Activated CD4-positive, alpha-beta T cell treated with anti-CD3 and anti-CD28 coated beads, Interleukin-2, amount 10 ng/mL, durations not matched to agents 24 days and 14 days (primary cell): ENCODE measurements at regions not wholly inside any gene's neighbourhood (a gene's known extent, or its start where the extent isn't known, plus 50 kb on each side); places are given as distances from the start of the nearest gene placed in this dataset.

Experiments used
- DNase-seq: peaks from one replicate; pipeline ENCODE4 v3.0.0; 2022
- H3K27ac Mint-ChIP-seq: one replicate; pipeline ENCODE4 v1.8.0; 2022; ENCODE audit warnings: mild to moderate bottlenecking, mixed read lengths
- H3K27me3 Mint-ChIP-seq: one replicate; pipeline ENCODE4 v1.8.0; 2022; ENCODE audit warnings: mixed read lengths
- H3K36me3 Mint-ChIP-seq: one replicate; pipeline ENCODE4 v1.8.0; 2022; ENCODE audit warnings: low read depth, mild to moderate bottlenecking, mixed read lengths
- H3K4me1 Mint-ChIP-seq: one replicate; pipeline ENCODE4 v1.8.0; 2021; ENCODE audit warnings: mixed read lengths
- H3K4me3 Mint-ChIP-seq: one replicate; pipeline ENCODE4 v1.8.0; 2022; ENCODE audit warnings: mild to moderate bottlenecking, moderate library complexity, mixed read lengths
- H3K9me3 Mint-ChIP-seq: one replicate; pipeline ENCODE4 v1.8.0; 2021; ENCODE audit warnings: mixed read lengths
- intact Hi-C: fragments of 100-400 bp; cut with micrococcal nuclease; formaldehyde crosslinking; loops from one replicate; pipeline ENCODE4 v1.15.1; 2023

GRCh38 chr2:212873256-212873655 lies 278.2 kb downstream of the IKZF2 start:
- no peak for DNase-seq
- Mint-ChIP-seq H3K4me1 (no peaks in the 10 kb centered on the region), H3K27ac (no peak overlapping the region), H3K4me3 (no peak overlapping the region), H3K27me3 (no peaks in the 10 kb centered on the region), H3K9me3 (no peaks in the 10 kb centered on the region), H3K36me3 (no peaks in the 10 kb centered on the region)
- intact Hi-C loops, result no loop called here

GRCh38 chr2:212871597-212871996 lies 279.8 kb downstream of the IKZF2 start:
- no peaks in the 10 kb centered on the region for H3K36me3 Mint-ChIP-seq
- DNase-seq, result no peak
- H3K27ac Mint-ChIP-seq, result no peak overlapping the region
- no peak overlapping the region for H3K4me3 Mint-ChIP-seq
- H3K27me3 Mint-ChIP-seq, result no peaks in the 10 kb centered on the region
- intact Hi-C loops, result no loop called here
- H3K4me1 Mint-ChIP-seq, result no peaks in the 10 kb centered on the region
- H3K9me3 Mint-ChIP-seq, result peaks cover 4% of the 10 kb centered on the region

GRCh38 chr2:212864186-212864585 lies 287.2 kb downstream of the IKZF2 start:
- H3K27ac Mint-ChIP-seq, result no peak overlapping the region
- H3K36me3 Mint-ChIP-seq, result no peaks in the 10 kb centered on the region
- H3K9me3 Mint-ChIP-seq, result peaks cover 17% of the 10 kb centered on the region
- H3K4me1 Mint-ChIP-seq, result no peaks in the 10 kb centered on the region
- no peak for DNase-seq
- intact Hi-C loops, result loop anchor here (5.0 kb wide), 1 partner anchor 177 kb away; no protein-coding TSS in a partner anchor
- H3K4me3 Mint-ChIP-seq, result no peak overlapping the region
- no peaks in the 10 kb centered on the region for H3K27me3 Mint-ChIP-seq

GRCh38 chr2:212863185-212863588 lies 288.2 kb downstream of the IKZF2 start:
- Mint-ChIP-seq H3K4me1 (no peaks in the 10 kb centered on the region), H3K9me3 (peaks cover 17% of the 10 kb centered on the region), H3K27me3 (no peaks in the 10 kb centered on the region), H3K4me3 (no peak overlapping the region), H3K36me3 (no peaks in the 10 kb centered on the region), H3K27ac (no peak overlapping the region)
- intact Hi-C loops, result loop anchor here (1.0 to 5.0 kb wide), 2 partner anchors 176 to 290 kb away; no protein-coding TSS in a partner anchor
- peak; percentile 60 for DNase-seq

DNA sequence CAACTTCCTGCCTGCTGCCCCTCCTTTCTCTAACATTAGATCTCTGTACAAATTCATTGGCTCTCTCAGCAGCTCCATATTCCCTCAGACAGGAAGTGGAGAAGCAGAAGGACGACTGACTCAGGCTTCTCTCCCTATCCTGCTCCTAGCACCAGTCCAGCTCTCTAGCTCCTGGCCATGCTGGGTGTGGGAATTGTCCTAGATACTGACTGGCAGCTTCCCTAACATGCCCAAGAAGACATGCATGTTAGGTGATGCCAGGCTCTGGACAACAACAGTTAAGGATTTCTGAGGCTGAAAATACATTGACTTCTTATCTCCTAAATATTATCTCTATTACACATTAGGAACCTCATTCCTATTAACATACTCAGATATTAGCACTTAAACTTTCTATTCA lies 292.9 kb downstream of the IKZF2 start:
- H3K4me1 Mint-ChIP-seq, result no peaks in the 10 kb centered on the region
- H3K36me3 Mint-ChIP-seq, result no peaks in the 10 kb centered on the region
- H3K4me3 Mint-ChIP-seq, result no peak overlapping the region
- peak; percentile 20 for DNase-seq
- peaks cover 10% of the 10 kb centered on the region for H3K9me3 Mint-ChIP-seq
- H3K27ac Mint-ChIP-seq, result no peak overlapping the region
- no peaks in the 10 kb centered on the region for H3K27me3 Mint-ChIP-seq
- intact Hi-C loops, result no loop called here

GRCh38 chr2:212854771-212855170 lies 296.6 kb downstream of the IKZF2 start:
- Mint-ChIP-seq H3K4me3 (no peak overlapping the region), H3K9me3 (no peaks in the 10 kb centered on the region)
- intact Hi-C loops, result no loop called here

GRCh38 chr2:212854116-212854515 lies 297.3 kb downstream of the IKZF2 start:
- Mint-ChIP-seq H3K4me3 (no peak overlapping the region), H3K9me3 (no peaks in the 10 kb centered on the region), H3K27ac (no peak overlapping the region), H3K4me1 (no peaks in the 10 kb centered on the region), H3K36me3 (no peaks in the 10 kb centered on the region), H3K27me3 (no peaks in the 10 kb centered on the region)
- intact Hi-C loops, result no loop called here
- DNase-seq, result no peak

More at GRCh38 chr2:212854771-212855170, 296.6 kb downstream of the IKZF2 start:
- Mint-ChIP-seq H3K27me3 (no peaks in the 10 kb centered on the region), H3K4me1 (no peaks in the 10 kb centered on the region), H3K36me3 (no peaks in the 10 kb centered on the region), H3K27ac (no peak overlapping the region)
- DNase-seq, result peak; percentile 24

DNA sequence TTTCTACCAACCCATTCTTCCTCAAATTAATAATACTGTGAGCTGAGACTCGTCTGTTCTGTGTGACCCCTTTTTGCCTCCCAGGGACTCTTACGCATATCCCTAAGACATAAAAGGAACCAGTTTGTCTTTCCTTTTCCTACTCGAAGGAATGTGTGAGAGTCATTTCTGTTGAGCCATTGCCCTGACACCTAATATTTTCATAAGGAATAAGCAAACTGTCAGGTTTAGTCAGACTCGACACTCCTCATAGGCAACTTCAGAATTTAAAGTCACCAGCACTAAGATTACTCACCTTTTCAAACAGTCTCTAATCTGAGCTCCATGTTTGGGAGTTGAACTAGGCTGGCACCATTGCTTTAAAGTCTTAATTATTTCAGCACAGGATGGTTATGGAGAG lies 305.5 kb downstream of the IKZF2 start:
- H3K4me3 Mint-ChIP-seq, result no peak overlapping the region
- H3K27me3 Mint-ChIP-seq, result peaks cover 6% of the 10 kb centered on the region
- H3K36me3 Mint-ChIP-seq, result no peaks in the 10 kb centered on the region
- peak; percentile 20 for DNase-seq
- no peak overlapping the region for H3K27ac Mint-ChIP-seq
- peaks cover 5% of the 10 kb centered on the region for H3K4me1 Mint-ChIP-seq
- no peaks in the 10 kb centered on the region for H3K9me3 Mint-ChIP-seq
- intact Hi-C loops, result no loop called here

DNA sequence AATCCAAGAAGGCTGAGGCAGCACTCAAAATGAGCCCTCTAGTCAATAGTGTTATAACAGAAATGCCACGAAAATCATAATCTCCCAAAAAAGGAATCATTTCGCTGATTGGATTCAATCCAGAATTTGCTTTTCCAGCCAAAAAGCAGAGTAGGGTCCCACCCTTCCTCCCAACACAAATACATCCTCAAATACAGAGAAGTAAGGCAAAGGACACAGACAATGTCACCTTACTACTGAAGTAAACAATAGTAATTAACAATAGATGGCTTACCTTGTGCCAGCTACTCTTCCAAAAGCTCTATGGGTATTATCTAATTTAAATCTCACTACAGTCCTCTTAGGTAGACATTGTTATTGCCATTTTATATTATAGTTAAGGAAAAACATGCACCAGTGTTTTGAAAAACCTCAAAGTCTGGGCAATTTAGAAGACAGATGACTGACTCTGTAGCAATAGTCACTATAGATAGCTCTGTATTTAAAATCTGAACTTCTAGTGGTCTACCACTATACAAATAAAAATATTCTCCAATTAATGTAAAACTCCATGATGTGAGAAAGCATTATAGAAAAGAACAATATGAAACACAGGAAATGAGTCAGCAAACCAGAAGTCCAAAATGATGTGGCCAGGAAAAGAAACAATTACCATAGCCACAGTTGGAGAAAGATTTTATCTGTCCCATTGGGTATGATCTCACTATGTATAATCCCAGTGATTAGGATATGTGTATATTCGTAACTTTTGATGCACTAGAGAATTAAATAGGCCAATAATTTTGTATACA lies 305.0 kb upstream of the ERBB4 start:
- no peak overlapping the region for H3K4me3 Mint-ChIP-seq
- H3K27ac Mint-ChIP-seq, result no peak overlapping the region
- peaks cover 5% of the 10 kb centered on the region for H3K4me1 Mint-ChIP-seq
- peaks cover 6% of the 10 kb centered on the region for H3K27me3 Mint-ChIP-seq
- intact Hi-C loops, result no loop called here
- H3K9me3 Mint-ChIP-seq, result no peaks in the 10 kb centered on the region
- DNase-seq, result no peak
- H3K36me3 Mint-ChIP-seq, result no peaks in the 10 kb centered on the region

DNA sequence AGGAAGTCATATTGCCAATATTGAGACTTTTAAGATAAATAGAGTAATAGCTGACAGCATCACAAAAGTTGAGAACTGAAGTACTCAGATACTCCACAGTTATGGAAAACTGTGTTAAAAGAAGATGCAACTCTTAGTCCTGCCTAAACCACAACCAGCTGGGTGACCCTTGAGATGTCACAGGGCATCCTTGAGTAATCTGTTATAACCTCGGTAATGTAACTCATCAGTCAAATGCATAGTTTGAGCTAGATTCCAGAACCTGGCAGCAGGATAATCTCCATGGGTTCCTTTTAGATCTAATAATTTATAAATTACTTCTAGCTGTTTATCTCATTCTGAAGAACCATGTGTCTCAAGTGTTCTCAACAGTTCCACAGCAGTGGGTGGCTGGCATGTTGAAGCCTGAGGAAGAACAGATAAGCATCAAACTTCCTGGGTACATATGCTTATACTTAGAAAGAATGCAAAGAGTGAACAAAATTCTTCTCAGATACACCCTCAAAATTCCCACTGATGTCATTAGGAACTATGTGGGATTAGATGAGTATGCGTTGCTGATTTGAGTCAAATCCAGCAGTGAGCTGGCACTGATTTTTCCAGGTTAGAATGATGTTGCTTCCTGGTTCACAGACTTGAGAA lies 304.1 kb upstream of the ERBB4 start:
- no peaks in the 10 kb centered on the region for H3K36me3 Mint-ChIP-seq
- H3K27me3 Mint-ChIP-seq, result peaks cover 6% of the 10 kb centered on the region
- no peaks in the 10 kb centered on the region for H3K9me3 Mint-ChIP-seq
- H3K4me3 Mint-ChIP-seq, result no peak overlapping the region
- intact Hi-C loops, result no loop called here
- H3K4me1 Mint-ChIP-seq, result peaks cover 5% of the 10 kb centered on the region
- H3K27ac Mint-ChIP-seq, result no peak overlapping the region
- no peak for DNase-seq

DNA sequence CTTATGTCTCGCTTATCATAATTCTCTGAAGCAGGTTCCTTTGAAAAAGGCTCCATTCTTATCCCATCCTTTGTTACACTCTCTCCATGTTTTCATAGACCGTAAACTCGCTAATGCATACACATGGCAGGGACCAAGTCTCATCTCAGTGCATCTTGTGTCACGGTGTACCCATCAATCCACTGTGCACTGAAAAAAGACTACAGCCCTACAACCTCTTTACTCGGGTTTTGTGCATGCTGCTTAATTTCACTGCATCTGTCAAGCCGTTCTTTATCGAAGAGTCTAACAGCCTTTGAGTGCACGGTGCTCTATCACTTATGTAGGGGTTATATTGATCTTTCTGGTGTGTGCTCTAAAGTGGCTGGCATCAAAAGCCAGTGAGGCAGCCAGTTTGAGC lies 302.9 kb upstream of the ERBB4 start:
- H3K27me3 Mint-ChIP-seq, result peaks cover 6% of the 10 kb centered on the region

GRCh38 chr2:212832211-212833195 lies 293.9 kb upstream of the ERBB4 start:
- H3K9me3 Mint-ChIP-seq, result peaks cover 3% of the 10 kb centered on the region
- H3K27me3 Mint-ChIP-seq, result no peaks in the 10 kb centered on the region
- intact Hi-C loops, result no loop called here
- no peak for DNase-seq
- H3K4me3 Mint-ChIP-seq, result no peak overlapping the region
- H3K27ac Mint-ChIP-seq, result no peak overlapping the region
- no peaks in the 10 kb centered on the region for H3K36me3 Mint-ChIP-seq
- H3K4me1 Mint-ChIP-seq, result no peaks in the 10 kb centered on the region

More for the DNA sequence above, 302.9 kb upstream of the ERBB4 start:
- intact Hi-C loops, result no loop called here
- Mint-ChIP-seq H3K4me3 (no peak overlapping the region), H3K36me3 (no peaks in the 10 kb centered on the region), H3K4me1 (peaks cover 5% of the 10 kb centered on the region), H3K9me3 (no peaks in the 10 kb centered on the region), H3K27ac (no peak overlapping the region)
- no peak for DNase-seq

DNA sequence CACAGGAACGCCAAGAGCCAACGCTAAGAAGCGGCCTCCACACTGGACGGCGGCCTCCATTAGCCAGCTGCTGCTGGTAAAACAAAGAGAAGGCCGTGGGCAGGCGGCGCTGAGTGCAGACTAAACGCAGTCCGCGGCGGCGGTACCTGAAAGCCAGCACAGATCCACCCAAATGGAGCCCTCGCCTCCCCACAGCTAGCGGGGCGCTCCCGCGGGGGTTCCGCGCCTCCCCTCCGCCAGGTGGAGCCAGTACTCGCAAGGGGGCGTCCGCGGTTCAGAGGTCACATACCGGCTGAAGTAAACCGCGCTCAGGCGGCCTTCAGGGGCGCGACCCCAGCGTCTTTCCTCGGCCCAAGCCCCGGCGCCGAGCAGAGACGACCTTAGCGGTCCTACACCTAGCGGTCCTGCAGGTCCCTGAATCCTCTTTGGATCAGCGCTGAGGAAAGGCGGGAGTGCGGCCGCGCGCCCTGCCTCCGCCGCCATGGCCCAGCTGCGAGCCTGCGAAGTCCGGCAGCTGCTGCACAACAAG lies 293.1 kb upstream of the ERBB4 start:
- no peaks in the 10 kb centered on the region for H3K36me3 Mint-ChIP-seq
- H3K27ac Mint-ChIP-seq, result no peak overlapping the region
- DNase-seq, result no peak
- intact Hi-C loops, result no loop called here
- H3K4me1 Mint-ChIP-seq, result no peaks in the 10 kb centered on the region
- H3K27me3 Mint-ChIP-seq, result no peaks in the 10 kb centered on the region
- no peak overlapping the region for H3K4me3 Mint-ChIP-seq
- H3K9me3 Mint-ChIP-seq, result peaks cover 6% of the 10 kb centered on the region
